Endothelial cell of umbilical vein (primary cell): ENCODE measurements at regions not wholly inside any gene's neighbourhood (a gene's known extent, or its start where the extent isn't known, plus 50 kb on each side); places are given as distances from the start of the nearest gene placed in this dataset.

Experiments used
- BruUV-seq: library from RNA; stranded (reverse); fragments of 400-500 nt; replicated peaks from 2 replicates; lab custom pipeline; 2021; lab: Mats Ljungman, UMichigan
- CTCF ChIA-PET: fragments of 300-600, 350-600 bp; sonication (Branson Sonifier 250); formaldehyde crosslinking; loops from one replicate; lab custom pipeline; 2021; ENCODE audit warnings: antibody characterized with exemption, inconsistent platforms; lab: Charles Lee
- POLR2A ChIA-PET: fragments of 300-600, 350-600 bp; sonication (Branson Sonifier 250); formaldehyde crosslinking; loops from one replicate; lab custom pipeline; 2021; ENCODE audit warnings: antibody characterized with exemption, inconsistent platforms; lab: Charles Lee
- DNase-seq: peaks from one replicate; pipeline ENCODE4 v3.0.0-alpha.2; 2011; ENCODE audit warnings: low read depth, low spot score
- FAIRE-seq: peaks from 2 replicates; lab custom pipeline; 2011; peaks lifted over from hg19 to GRCh38; lab: Jason Lieb, UNC
- H2AFZ ChIP-seq: 2 replicates; pipeline ENCODE4 v1.6.0; 2012; ENCODE audit warnings: low read depth, low read length, control low read depth, inconsistent platforms
- H3K27ac ChIP-seq: 2 replicates; pipeline ENCODE4 v1.5.1; 2011; ENCODE audit warnings: low read depth, mild to moderate bottlenecking, control low read depth, low read length, moderate library complexity; ENCODE audit not compliant: insufficient read depth
- H3K27me3 ChIP-seq, 2 experiments: 2 replicates each; pipeline versions ENCODE4 v1.6.0 to v1.6.1; 2011; ENCODE audit warnings: low read length in 2 of 2, mixed read lengths in 1 of 2; ENCODE audit not compliant: control insufficient read depth in 2 of 2, insufficient read depth in 2 of 2
- H3K36me3 ChIP-seq, 2 experiments: 2 replicates in 1 of 2; 3 replicates in 1 of 2; pipeline ENCODE4 v1.5.1; 2011; ENCODE audit warnings: low read length in 2 of 2, mild to moderate bottlenecking in 1 of 2, moderate library complexity in 1 of 2; ENCODE audit not compliant: control insufficient read depth in 2 of 2, insufficient read depth in 2 of 2; ENCODE audit errors: extremely low read depth in 1 of 2
- H3K4me1 ChIP-seq: 3 replicates; pipeline ENCODE4 v1.5.1; 2011; ENCODE audit warnings: mild to moderate bottlenecking, low read length; ENCODE audit not compliant: control insufficient read depth, insufficient read depth; ENCODE audit errors: extremely low read depth
- H3K4me2 ChIP-seq: 2 replicates; pipeline ENCODE4 v1.6.1; 2011; ENCODE audit warnings: low read length, control low read depth, mixed read lengths; ENCODE audit not compliant: insufficient read depth
- H3K4me3 ChIP-seq, 3 experiments: fragments of 200-600 bp in 1 of 3; sonication (generic), shearing (Covaris generic) in 1 of 3; replicated peaks in 1 of 3; 2 replicates each; pipeline ENCODE4 v1.5.1; 2011 to 2016; ENCODE audit warnings: control low read depth in 3 of 3, low read length in 3 of 3, mild to moderate bottlenecking in 2 of 3, inconsistent platforms in 1 of 3, low read depth in 1 of 3, moderate library complexity in 1 of 3; ENCODE audit not compliant: insufficient read depth in 1 of 3
- H3K79me2 ChIP-seq: 2 replicates; pipeline ENCODE4 v1.6.0; 2012; ENCODE audit warnings: low read length, inconsistent platforms; ENCODE audit not compliant: control insufficient read depth, insufficient read depth
- H3K9ac ChIP-seq: replicated peaks from 2 replicates; pipeline ENCODE3; 2011; ENCODE audit warnings: low read length, control low read depth; ENCODE audit not compliant: insufficient read depth; ENCODE audit errors: extremely low read depth
- H3K9me1 ChIP-seq: replicated peaks from 3 replicates; pipeline ENCODE4 v1.6.0; 2011; ENCODE audit warnings: mild to moderate bottlenecking, low read length; ENCODE audit not compliant: control insufficient read depth, insufficient read depth; ENCODE audit errors: extremely low read depth
- H3K9me3 ChIP-seq: replicated peaks from 2 replicates; pipeline ENCODE4 v1.5.1; 2012; ENCODE audit warnings: low read length, inconsistent platforms; ENCODE audit not compliant: control insufficient read depth, insufficient read depth
- H4K20me1 ChIP-seq: replicated peaks from 2 replicates; pipeline ENCODE3; 2011; ENCODE audit warnings: mild to moderate bottlenecking, low read length; ENCODE audit not compliant: control insufficient read depth, insufficient read depth; ENCODE audit errors: extremely low read depth
- CTCF ChIP-seq, 2 donors: IDR thresholded peaks; 1 replicate in 1 of 2; 2 replicates in 1 of 2; pipeline ENCODE4 v1.5.1; 2011; ENCODE audit warnings: low read length in 2 of 2, mild to moderate bottlenecking in 2 of 2, moderate library complexity in 2 of 2, control low read depth in 1 of 2, inconsistent platforms in 1 of 2, low read depth in 1 of 2; ENCODE audit not compliant: insufficient read depth in 1 of 2; ENCODE audit errors: extremely low read depth in 1 of 2
- EZH2 ChIP-seq: IDR thresholded peaks from 2 replicates; pipeline ENCODE4 v1.6.1; 2012; ENCODE audit warnings: borderline replicate concordance, low read depth, mild to moderate bottlenecking, moderate library complexity, low read length, inconsistent platforms; ENCODE audit not compliant: severe bottlenecking
- FOS ChIP-seq: IDR thresholded peaks from 2 replicates; pipeline ENCODE4 v1.6.1; 2011; ENCODE audit warnings: mild to moderate bottlenecking, low read length, moderate library complexity, borderline replicate concordance; ENCODE audit not compliant: insufficient read depth
- GATA2 ChIP-seq: IDR thresholded peaks from 2 replicates; pipeline ENCODE4 v1.7.0; 2011; ENCODE audit warnings: low read depth, mild to moderate bottlenecking, moderate library complexity, mixed read lengths, low read length; ENCODE audit not compliant: insufficient read length, insufficient read depth
- JUN ChIP-seq: IDR thresholded peaks from 2 replicates; pipeline ENCODE4 v1.6.1; 2011; ENCODE audit warnings: borderline replicate concordance, low read depth; ENCODE audit not compliant: insufficient read length, insufficient read depth
- MAX ChIP-seq: IDR thresholded peaks from 2 replicates; pipeline ENCODE4 v1.6.1; 2011; ENCODE audit not compliant: insufficient read depth, insufficient read length
- MYC ChIP-seq: IDR thresholded peaks from one replicate; pipeline ENCODE4 v1.6.1; 2011; ENCODE audit warnings: mild to moderate bottlenecking, low read depth, low read length
- POLR2A ChIP-seq: IDR thresholded peaks from 2 replicates; pipeline ENCODE4 v1.6.1; 2012; ENCODE audit warnings: low read depth, mild to moderate bottlenecking, control low read depth, low read length
- POLR2AphosphoS5 ChIP-seq: IDR thresholded peaks from 2 replicates; pipeline ENCODE4 v1.6.1; 2012; ENCODE audit warnings: low read depth, mild to moderate bottlenecking, control low read depth, low read length, moderate library complexity; ENCODE audit not compliant: insufficient read depth
- dilution Hi-C: fragments of 300-500 bp; cut with MboI; formaldehyde crosslinking; loops from one replicate; pipeline ENCODE4 v1.15.0; 2019; ENCODE audit warnings: low sequenced_read_pairs; ENCODE audit not compliant: extremely low pct_ligation_motif_present
- intact Hi-C: fragments of 100-400 bp; cut with micrococcal nuclease; formaldehyde crosslinking; loops from one replicate; pipeline ENCODE4 v1.10.0; 2022

- Histone ChIP-seq H3K9me3 (no peaks in the 10 kb centered on the region), H3K27ac (no peak overlapping the region), H3K4me1 (no peaks in the 10 kb centered on the region), H3K9me1 (no peaks in the 10 kb centered on the region), H2AFZ (no peak overlapping the region), H4K20me1 (no peaks in the 10 kb centered on the region), H3K27me3 (no peaks in the 10 kb centered on the region), H3K4me3 (no peak overlapping the region), H3K36me3 (no peaks in the 10 kb centered on the region), H3K9ac (no peak overlapping the region), H3K4me2 (no peak overlapping the region), H3K79me2 (no peaks in the 10 kb centered on the region)
- CTCF ChIA-PET: no interaction called here
- intact Hi-C loops (no loop called here), dilution Hi-C loops (no loop called here)
- no peak for DNase-seq
- TF ChIP-seq POLR2AphosphoS5 (no peak), GATA2 (no peak), FOS (no peak), JUN (no peak), EZH2 (no peak), MAX (no peak), POLR2A (no peak), CTCF (IDR thresholded peaks at IDR 0.05; ENCODE audit: extremely low read depth in 1 of 2, insufficient read depth in 1 of 2, low read depth in 1 of 2, low read length in 2 of 2) (no peak), MYC (no peak)
- POLR2A ChIA-PET: no interaction called here
- no peak for FAIRE-seq
- no TSS peak for BruUV-seq
Measured at GRCh38 chr18:67932271-67932670, 415.8 kb upstream of the DSEL start.
